NT2/D1 (cell line): ENCODE measurements at regions not wholly inside any gene's neighbourhood (a gene's known extent, or its start where the extent isn't known, plus 50 kb on each side); places are given as distances from the start of the nearest gene placed in this dataset.

Experiments
- YY1 ChIP-seq: IDR thresholded peaks from 2 replicates; pipeline ENCODE4 v1.6.1; 2011; ENCODE audit not compliant: insufficient read length, insufficient read depth
- ZNF274 ChIP-seq: IDR thresholded peaks from 2 replicates; pipeline ENCODE4 v1.6.1; 2011; ENCODE audit warnings: mild to moderate bottlenecking, low read depth, low read length

- TF ChIP-seq ZNF274: no peak
- TF ChIP-seq YY1: no peak
Measured at GRCh38 chr6:23081701-23082100, 512.3 kb downstream of the HDGFL1 start.
